GM18868 (cell line): ENCODE measurements at regions not wholly inside any gene's neighbourhood (a gene's known extent, or its start where the extent isn't known, plus 50 kb on each side); places are given as distances from the start of the nearest gene placed in this dataset.

Source experiments
- ATAC-seq: cut with Tn5 transposase; IDR thresholded peaks from one replicate; pipeline ENCODE4 v1.9.1; 2021; ENCODE audit warnings: mild to moderate bottlenecking, moderate library complexity; ENCODE audit not compliant: unreplicated experiment

- no peak for ATAC-seq
Observed at GRCh38 chr11:123305601-123306375, 110.7 kb upstream of the CLMP start.

- no peak for ATAC-seq
Observed at GRCh38 chr11:123304828-123305466, 109.9 kb upstream of the CLMP start.

- no peak for ATAC-seq
Observed at GRCh38 chr11:123303924-123304323, 108.9 kb upstream of the CLMP start.

GRCh38 chr11:123302751-123303195 lies 107.7 kb upstream of the CLMP start:
- peak; percentile 65 for ATAC-seq

GRCh38 chr11:123301696-123302400 lies 106.8 kb upstream of the CLMP start:
- peak; percentile 67 for ATAC-seq

- no peak for ATAC-seq
Observed at GRCh38 chr11:123301013-123301591, 106.1 kb upstream of the CLMP start.

GRCh38 chr11:123299721-123300120 lies 104.7 kb upstream of the CLMP start:
- no peak for ATAC-seq

GRCh38 chr11:123298488-123299447 lies 103.7 kb upstream of the CLMP start:
- no peak for ATAC-seq

GRCh38 chr11:123292647-123293046 lies 97.6 kb upstream of the CLMP start:
- no peak for ATAC-seq

- ATAC-seq = no peak
Observed at GRCh38 chr11:123291201-123291869, 96.3 kb upstream of the CLMP start.

- ATAC-seq = no peak
Observed at GRCh38 chr11:123286761-123287160, 91.7 kb upstream of the CLMP start.

GRCh38 chr11:123286255-123286654 lies 91.2 kb upstream of the CLMP start:
- no peak for ATAC-seq

- no peak for ATAC-seq
Observed at GRCh38 chr11:123284454-123284853, 89.4 kb upstream of the CLMP start.

GRCh38 chr11:123282597-123282996 lies 87.5 kb upstream of the CLMP start:
- ATAC-seq = no peak

GRCh38 chr11:123273616-123274015 lies 78.6 kb upstream of the CLMP start:
- ATAC-seq = no peak

- no peak for ATAC-seq
Observed at GRCh38 chr11:123272565-123272964, 77.5 kb upstream of the CLMP start.

- ATAC-seq = no peak
Observed at GRCh38 chr11:123268156-123268555, 73.1 kb upstream of the CLMP start.

GRCh38 chr11:123265951-123266350 lies 70.9 kb upstream of the CLMP start:
- ATAC-seq = no peak

- ATAC-seq = no peak
Observed at GRCh38 chr11:123264431-123264780, 69.4 kb upstream of the CLMP start.
